GM19372 (cell line): ENCODE measurements at regions not wholly inside any gene's neighbourhood (a gene's known extent, or its start where the extent isn't known, plus 50 kb on each side); places are given as distances from the start of the nearest gene placed in this dataset.
"Not testable (repeated sequence)": the region's sequence is repeated elsewhere in the genome, so short reads cannot be mapped to it uniquely, and the experiment has no call there.

Source experiments
- ATAC-seq: cut with Tn5 transposase; IDR thresholded peaks from one replicate; pipeline ENCODE4 v1.9.1; 2021; ENCODE audit warnings: mild to moderate bottlenecking, low read depth, moderate library complexity; ENCODE audit not compliant: unreplicated experiment

DNA sequence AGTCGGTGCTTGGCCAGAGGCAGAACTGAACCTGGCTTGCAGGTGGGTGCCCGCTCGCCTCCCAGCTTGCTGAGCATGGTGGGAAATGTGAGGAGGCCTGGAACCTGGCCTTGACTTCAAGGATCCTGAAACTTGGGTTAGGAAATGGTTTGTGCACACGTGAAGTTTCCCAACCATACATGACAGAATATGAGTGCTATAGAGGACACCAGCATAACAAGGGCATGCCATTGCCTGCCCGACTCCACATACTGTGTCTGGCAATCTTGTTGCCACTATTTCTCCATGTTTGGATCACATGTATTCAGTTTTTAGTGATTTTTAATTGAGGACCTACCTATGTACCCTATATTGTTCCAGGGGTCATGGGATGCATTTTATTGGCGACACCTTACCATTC is 177.6 kb upstream of the ANKRD55 start:
- ATAC-seq = no peak

DNA sequence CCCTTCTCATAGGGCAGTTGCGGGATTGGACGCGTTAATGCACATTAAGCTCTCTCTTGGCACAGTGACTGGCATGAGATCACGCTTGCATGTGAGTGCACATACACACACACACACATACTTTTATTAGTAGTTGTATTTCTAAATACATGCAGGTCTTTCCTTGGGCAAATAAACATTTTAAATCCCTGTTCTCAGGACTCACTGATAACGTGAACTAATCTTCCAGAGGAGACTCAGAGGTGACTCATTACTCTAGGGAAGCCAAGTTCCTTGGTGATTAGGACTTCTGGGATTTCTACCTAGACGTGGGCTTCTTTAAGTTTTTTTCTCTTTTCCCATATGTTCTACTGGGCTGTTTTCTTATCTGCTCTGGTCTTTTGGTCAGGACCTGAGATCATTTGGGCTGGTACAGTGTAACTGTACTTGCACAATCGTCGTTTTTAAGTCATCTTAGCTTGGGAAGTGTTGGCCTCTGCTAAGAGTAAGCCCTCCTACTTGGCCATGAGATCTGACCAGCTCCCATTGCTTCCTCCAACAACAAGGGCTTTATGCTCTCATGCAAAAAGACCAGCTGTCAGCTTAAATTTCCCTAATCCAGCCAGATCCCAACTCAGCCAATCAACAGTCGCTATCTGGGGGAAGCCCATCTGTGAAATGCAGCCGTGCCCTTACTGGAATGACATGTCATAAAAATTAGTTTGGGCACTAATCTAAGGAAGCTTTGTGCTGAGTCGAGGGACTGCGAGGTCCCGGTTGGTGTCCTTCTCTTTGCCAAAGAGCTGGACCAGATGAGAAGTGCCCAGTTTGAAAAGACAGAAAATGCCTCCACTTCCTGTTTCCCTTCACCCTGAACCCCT is 176.4 kb upstream of the ANKRD55 start:
- no peak for ATAC-seq

DNA sequence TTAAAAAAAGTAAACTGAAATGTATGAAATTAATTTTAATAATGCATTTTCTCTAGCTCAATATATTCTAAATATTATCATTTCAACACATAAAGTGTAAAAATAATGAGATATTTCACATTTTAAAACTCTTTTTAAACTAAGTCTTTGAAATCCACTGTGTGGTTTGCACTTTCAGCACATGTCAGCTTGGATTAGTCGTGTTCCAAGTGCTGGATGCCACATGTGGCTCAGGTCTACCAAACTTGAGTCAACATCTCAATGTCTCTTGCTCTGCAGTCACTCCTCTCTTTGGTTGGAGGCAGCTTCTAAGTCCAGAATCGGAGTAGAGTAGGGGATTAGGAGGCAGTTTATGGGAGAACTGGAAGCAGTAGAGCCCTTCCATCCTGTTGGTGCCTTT is 173.7 kb upstream of the ANKRD55 start:
- ATAC-seq = no peak

DNA sequence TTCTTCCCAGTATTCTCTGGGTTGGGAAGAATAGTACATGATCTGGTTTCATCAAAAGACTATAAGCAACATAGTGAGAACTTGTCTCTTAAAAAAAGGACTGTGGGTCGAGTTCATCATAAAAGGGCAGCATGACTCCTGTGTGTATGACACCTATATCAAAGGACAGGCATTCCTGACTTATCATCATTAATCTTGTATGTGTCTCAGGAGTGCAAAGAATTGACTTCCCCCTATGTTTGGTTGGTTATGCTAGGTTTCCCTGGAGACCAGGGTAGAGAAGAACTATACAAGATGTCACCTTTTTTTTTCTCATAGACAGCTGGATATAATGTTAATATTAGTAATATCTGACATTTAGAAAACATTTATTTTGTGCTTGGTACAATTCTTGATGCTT is 173.1 kb upstream of the ANKRD55 start:
- ATAC-seq = no peak

DNA sequence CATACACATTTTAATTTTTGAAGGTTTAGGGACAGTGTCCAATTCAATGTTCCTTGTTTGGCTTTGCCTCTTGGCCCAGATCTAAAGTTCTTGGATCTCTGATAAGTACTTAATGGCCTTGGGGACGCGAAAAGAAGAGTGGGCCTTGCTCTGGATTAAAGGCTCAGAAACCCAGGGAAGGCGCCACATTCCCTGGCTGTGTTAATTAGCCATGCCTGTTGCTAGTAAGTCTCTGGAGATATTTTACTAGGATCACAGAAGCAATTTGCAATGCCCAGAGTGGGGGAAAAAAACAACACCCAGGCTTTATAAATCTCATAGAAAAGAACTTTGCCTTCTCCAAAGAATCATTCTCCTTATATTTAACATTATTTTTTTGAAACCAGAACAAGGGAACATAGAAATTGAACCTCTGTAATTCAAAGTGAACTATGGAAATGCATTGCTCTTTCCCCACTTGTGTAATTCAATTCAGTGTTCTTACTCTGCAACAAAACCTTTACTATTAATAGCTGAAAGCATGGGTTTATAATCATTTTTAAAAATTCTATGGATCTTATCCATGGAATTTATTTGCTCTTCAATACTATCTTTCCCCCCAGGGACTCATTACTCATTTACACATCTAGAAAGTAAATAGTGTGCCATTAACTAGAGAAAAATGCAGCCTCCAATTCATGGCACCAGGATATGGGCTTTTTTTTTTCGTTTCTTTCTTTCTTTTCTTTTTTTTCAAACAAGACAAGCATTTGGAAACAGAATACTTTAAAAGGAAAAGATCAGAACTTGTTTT is 172.2 kb upstream of the ANKRD55 start:
- no peak for ATAC-seq

DNA sequence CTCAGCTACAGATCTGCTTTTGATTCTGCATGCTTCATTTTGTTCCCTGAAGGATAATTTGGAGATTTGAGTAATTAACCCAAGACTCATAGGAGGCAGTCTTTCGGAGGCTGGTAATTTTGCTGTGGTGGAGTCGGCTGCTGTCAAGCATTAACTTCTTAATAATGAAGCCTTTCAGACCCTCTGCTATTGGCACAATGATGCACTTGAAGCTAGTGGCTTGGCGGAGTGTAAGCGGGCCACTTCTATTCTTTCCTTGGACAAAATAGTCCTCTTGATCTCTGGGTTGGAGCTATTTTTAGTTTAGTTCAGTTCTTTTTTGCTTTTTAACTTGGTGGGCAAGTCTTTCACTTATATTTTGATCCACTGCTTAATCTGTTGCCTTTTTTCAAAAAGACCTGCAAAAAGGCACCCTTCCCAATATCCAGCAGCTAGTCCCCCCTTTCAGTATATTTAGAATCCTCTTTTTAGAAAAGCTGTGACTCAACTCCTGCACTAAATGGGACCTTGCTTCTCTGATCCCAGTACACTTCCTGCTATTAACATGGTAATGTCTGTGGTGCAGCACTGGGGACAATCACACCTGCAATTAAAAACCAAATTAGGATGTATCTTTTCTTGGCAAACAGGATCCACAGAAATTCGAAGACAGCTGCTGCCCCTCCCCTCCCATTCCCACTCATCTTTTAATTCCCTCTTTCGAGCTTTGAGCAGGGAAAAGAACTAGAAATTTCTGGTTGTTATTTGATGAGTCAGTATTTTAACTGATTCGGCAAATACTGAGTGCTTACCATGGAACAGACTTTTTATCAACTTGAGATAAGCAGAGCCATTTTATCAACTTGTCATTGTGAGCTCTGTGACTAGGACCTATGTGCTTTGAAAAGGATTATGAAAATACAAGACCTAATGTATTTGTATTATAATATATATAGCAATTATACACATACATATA is 169.4 kb upstream of the ANKRD55 start:
- no peak for ATAC-seq

DNA sequence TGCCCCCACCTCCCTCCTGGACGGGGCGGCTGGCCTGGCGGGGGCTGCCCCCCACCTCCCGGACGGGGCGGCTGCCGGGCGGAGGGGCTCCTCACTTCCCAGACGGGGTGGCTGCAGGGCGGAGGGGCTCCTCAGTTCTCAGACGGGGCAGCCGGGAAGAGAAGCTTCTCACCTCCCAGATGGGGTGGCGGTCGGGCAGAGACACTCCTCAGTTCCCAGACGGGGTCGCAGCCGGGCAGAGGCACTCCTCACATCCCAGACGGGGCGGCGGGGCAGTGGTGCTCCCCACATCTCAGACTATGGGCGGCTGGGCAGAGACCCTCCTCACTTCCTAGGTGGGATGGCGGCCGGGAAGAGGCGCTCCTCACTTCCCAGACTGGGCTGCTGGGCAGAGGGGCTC is 164.7 kb upstream of the ANKRD55 start:
- ATAC-seq = not testable (repeated sequence)

DNA sequence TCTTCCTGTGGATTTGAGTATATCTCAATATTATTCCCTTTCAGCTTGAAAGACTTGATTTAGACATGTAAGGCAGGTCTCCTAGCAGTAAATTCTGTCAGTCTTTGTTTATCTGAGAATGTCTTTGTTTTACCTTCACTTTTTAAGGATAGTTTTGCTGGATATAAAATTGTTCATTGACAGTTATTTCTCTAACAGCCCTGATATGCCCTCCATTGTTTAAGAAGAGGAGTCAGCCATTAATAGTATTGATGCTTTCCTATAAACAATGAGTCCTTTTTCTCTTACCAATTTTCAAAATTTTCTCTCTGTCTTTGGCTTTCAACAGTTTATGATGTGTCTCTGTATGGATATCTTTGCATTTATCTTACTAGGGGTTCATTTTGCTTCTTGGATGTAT is 163.5 kb upstream of the ANKRD55 start:
- ATAC-seq = no peak

DNA sequence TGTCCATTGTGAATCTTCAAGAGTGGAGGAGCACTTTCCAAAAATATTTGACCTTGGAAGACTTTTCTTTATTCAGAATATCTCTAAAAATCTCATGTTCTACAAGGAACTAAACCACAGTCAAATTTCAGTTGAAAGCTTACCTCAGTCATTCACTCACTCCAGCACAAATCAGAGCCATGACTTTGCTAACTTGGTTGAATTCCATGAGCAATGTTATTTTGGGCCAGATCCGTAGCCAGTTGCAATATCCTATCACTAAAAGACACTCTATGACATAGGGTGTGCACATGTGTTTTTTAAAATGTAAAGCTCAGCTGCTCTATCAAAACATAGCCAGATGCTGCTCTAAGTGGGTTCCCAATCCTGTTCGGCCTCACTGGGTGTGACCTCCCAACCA is 156.1 kb upstream of the ANKRD55 start:
- ATAC-seq = no peak

DNA sequence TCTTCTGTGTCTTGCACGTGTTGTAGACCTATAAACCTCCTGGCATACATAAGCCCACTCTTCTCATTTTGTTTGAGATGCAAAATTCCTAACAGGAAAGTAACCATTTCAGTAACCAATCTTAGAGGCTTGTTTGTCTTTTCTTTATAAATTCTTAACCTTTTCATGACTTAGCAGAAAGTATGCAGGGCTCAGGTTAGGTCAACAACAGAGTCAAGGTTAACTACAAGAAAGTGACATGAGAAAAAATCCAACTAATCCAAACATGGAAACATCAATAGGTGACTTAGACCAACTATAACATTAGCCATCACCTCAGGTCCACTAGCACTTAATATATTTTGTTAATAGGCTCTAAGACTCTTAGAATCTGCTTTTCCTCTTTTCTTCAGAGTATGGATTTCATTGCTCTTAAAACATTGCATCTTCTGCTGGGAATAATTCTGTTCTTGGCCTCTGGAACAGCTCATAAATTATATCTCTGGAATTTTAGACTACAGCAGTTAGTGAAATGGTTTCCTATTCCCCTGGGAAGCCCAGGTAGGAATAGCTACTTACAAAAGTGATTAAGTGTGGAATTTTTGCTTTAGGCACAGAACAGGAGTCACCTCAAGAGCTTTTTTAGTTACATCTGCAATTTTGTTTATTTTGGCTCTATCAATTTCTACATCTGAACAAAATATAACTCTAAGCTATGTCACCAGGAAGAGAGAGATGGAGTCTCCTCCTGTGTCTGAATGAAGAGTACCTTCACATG is 155.3 kb upstream of the ANKRD55 start:
- ATAC-seq = no peak

DNA sequence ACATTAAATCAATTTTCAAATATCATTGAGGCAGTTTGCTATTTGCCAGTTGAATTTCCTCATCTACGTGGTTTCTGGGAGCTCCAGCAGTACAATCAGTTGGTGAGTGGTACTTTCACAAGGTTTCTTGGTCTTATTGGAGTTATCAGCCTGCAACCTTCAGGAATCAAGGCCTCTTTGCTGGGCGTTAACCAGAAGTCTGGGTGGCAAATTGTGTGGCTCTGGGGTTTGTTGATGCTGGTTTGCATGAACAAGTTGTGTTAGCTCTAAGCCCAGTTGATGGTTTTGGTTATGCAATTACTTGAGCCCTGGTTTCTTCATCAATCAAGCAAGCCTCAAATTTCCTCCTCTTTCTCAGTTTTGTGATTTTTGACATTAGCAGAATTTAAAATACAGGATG is 152.9 kb upstream of the ANKRD55 start:
- no peak for ATAC-seq

DNA sequence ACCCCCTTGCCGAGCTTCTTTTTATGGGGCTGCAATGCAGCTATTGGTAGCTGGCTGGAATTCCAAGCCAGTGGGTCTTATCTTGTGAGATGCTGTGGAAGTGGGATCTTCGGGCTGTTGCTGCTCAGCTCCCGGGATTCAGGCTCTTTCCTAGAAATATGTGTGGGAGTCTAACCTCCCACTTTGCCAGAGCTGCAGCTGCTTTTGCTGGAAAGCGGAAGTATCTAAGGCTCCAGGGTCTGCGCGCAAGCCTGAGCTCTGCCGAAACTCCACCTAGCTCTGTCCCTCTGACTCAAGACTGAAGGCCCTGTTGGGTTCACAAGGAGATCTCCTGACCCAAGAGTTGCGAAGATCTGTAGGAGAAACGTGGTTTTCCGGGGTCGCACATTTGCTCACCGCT is 151.1 kb upstream of the ANKRD55 start:
- no peak for ATAC-seq

DNA sequence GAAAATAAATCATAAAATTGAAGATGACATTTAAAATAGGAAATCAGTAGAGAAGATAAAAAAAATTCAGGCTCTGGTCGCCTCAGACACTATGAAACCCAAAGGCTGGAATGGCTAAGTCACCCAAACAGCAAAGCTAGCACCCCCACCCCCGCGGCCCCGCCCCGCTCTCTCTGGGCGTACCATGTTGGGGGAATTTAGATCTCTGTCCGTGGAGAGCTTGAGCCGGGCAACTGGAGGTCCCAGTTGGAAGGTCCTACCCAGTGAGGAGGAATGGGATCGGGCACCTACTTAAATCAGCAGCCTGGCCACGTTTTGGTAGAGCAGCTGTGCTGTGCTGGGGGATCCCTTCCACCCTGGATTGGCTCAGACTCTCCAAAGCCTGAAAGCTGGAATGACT is 150.6 kb upstream of the ANKRD55 start:
- ATAC-seq = no peak

DNA sequence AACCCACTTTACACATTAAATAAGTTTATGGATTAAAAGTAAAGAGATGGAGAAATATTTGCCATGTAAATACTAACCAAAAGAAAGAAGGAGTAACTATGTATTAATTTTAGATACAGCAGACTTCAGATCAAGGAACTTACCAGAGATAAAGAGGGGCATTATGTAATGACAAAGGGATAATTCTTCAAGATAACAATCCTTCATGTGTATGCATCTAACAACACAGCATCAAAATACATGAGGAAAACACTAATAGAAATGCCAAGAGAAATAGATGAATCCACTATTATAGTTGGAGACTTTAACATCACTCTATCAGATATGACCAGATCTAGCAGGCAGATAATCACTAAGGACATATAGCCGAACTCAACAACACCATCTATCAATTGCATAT is 149.8 kb upstream of the ANKRD55 start:
- no peak for ATAC-seq

DNA sequence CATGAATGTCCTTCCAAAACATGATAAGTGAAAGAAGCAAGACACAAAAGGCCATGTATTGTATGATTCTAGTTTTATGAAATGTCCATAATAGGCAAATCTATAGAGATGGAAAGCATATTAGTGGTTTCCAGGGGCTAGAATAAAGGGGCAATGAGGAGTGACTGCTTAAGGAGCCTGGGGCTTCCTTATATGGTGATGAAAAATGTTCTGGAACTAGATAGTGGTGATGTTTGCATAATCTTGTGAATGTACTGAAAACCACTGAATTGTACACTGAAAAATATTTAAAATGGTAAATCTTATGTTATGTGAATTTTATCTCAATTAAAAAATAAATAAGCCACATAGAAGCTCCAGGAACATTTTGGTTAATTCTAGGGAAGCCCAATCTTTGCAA is 144.4 kb upstream of the ANKRD55 start:
- no peak for ATAC-seq

DNA sequence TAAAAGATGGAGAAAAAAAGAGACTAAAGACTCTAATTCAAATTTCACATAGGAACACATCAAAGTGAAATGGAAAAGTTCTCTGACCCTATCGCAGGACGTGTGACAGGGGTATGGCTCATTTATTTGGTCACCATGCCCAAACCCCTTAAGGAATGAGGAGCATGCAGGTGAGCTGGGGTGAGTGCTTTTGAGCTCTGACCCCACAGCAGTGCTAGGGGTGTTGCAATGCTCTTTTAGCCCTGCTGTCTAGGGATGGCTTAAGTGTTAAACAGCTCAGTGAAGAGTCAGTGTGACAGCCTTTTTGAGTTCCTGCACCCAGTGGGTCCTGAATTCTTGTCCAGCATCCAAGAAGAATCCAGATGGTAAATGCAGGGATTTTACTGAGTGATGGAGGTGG is 143.0 kb upstream of the ANKRD55 start:
- ATAC-seq = no peak

DNA sequence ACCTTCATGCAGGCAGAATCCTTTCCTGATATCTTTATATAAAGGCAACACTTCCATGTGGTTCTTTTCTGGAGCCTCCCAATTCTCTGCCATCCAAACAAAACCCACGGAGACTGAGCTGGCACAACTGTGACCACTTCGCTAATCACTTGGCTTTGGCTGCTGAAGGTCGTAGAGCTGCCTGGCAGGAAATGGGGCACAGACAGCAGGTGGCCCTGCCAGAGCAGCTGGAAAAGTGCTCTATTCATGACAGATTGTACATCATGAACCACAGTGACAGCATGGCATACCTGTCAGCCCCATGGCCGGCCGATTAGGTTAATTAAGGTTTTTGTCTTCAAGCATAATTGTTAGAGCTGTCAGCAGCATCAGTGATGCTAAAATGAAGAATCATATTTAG is 141.9 kb upstream of the ANKRD55 start:
- no peak for ATAC-seq

DNA sequence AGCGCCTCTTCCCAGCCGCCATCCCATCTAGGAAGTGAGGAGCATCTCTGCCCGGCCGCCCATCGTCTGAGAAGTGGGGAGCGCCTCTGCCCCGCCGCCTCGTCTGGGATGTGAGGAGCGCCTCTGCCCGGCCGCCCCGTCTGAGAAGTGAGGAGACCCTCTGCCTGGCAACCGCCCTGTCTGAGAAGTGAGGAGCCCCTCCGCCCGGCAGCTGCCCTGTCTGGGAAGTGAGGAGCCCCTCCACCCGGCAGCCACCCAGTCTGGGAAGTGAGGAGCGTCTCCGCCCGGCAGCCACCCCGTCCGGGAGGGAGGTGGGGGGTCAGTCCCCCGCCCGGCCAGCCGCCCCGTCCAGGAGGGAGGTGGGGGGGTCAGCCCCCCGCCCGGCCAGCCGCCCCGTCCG is 139.4 kb upstream of the ANKRD55 start:
- ATAC-seq = not testable (repeated sequence)

DNA sequence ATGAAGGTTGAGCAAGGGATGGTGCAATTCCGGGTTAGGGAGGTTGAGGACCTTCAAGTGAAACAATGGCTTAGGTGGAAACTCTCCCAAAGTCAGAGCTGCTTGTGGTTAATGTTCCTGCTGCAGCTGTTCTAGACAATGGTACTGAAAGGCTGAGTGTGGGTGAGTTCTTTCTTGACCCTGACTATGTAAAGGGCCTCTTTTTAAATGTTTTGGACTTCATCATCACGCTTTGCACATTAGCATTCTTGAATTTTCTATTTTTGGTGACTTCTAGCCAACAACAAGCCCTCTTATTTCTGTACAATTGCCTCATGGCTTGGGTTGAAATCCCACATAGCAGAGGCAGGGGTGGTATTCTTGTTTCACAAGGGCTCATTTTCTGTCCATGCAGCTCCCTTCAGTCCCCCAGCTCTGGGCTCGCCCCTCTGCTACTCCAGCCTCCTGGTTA is 136.3 kb upstream of the ANKRD55 start:
- no peak for ATAC-seq

DNA sequence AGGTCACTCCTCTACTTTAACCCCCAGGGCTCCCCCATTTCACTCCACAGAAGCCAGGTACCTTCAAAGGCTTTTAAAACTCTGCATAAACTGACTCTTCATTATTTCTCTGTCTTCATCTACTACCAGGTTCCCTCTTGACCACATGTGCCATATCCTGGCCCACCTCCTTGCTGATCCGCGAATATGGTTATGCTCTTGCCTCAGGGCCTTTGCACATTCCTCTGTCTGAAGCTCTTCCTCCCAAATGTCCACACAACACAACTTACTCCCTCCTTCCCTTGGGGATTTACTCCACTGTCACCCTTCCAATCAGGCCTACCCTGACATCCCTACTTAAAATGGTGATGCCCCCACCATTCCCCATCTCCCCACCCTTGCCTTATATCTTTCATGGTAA is 134.6 kb upstream of the ANKRD55 start:
- ATAC-seq = no peak
